DMS 273 (cell line): ENCODE measurements at regions not wholly inside any gene's neighbourhood (a gene's known extent, or its start where the extent isn't known, plus 50 kb on each side); places are given as distances from the start of the nearest gene placed in this dataset.

Experiments
- DNase-seq: peaks from one replicate; lab custom pipeline; 2025; ENCODE audit not compliant: unreplicated experiment; lab: John Stamatoyannopoulos, UW

DNA sequence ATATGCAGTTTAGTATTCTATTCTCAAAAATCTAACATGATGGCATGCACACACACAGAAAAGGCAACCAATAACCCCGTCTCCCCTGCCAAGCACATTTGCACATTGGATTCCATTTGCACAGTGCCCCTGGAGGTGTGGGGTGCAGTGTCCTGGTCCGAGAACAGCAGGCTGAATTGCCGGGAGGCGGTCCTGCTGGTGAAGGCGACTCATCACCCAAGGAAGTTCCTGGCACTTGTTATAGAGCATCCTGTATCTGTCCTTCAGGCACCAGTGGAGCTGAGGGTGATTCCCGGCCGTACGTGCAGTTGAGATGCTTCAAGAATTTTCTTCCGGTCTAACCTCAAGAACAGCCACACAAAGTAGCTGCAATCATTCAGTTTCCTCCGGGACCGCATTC, 73.0 kb upstream of the RAB12 start:
- no peak for DNase-seq

DNA sequence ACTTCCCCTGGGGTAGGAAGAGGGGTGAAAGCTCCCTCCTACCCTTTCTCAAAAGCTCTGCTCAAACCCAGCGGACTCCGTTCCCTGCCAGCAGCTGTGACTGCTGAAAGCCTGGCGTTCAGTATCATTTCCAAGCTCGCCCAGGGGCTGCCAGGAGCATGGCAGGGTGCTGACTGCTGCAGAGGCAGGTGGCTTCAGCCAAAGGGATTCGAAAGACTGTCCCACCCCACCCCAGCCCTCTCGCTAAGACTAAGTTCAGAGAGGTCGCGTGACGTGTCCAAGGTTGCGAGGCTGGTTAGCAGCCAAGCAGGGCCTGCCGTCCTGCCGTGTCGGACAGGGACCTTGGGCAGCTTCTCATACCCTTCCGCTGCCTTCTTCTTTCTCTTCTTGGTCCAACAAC, 72.3 kb upstream of the RAB12 start:
- DNase-seq = no peak

DNA sequence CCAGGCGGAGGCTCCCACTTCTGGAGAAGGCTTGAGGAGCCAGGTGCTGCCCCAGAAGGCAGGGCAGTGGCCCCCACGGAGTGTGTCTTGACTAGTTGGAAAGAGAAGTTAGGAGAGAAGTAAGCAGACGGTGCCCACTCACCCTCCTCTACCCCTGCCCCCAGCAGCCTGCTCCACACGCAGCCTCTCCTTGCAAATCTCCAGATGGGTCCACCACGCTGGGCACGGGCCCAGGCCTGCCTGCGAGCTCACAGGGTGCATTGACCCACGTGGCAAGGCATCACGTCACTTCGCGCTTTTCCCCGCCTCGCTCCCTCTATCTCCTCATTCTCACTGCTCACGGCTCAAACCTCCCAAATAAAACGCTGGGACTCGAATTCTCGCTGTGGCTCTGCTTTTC, 71.8 kb upstream of the RAB12 start:
- DNase-seq = peak; percentile 37

DNA sequence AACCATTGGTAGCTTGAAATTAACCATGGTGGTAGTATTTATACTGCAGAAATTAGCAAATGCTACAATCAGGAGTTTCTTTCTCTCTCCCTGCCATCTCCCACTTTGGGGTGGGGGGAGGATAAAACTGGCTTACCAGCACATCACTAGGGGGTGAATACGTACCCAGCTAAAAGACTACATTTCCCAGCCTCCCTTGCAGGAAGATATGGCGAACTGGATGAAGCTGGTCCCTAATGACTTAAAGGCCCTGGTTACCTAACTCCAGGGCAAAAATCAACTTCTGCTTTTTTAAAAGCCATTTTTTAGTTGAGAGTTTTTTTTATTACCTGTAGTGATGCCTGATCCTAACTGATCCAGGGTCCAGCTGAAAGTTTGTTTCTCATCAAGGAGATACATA, 70.3 kb upstream of the RAB12 start:
- no peak for DNase-seq

- DNase-seq = no peak
These were observed 62.6 kb upstream of the RAB12 start for GRCh38 chr18:8546677-8547076.

- no peak for DNase-seq
These were observed 61.1 kb upstream of the RAB12 start for GRCh38 chr18:8548186-8548585.

DNA sequence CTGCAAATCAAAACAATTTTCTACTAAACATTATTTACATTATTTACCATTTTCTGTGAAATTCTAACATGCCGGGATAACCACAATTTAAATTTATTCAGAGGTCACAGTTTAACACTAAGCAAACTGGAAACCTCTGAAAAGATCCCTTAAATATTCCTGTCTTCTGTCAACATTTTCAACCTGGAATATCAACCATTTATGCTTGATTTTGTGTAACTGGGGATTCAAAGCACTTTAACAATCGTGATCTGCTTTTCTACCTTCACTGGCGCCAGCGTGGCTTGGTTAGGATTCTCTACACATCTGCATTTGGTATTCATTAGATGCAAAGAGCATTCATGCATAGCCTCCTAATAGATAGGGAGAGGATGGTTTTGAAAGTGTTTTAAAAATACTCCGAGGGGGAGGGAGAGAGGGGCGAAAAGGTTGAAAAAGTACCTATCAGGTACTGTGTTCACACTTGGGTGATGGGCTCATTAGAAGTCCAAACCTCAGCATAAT, 59.9 kb upstream of the RAB12 start:
- no peak for DNase-seq

GRCh38 chr18:8552151-8552550, 57.1 kb upstream of the RAB12 start:
- no peak for DNase-seq

- DNase-seq = no peak
These were observed 54.9 kb upstream of the RAB12 start for GRCh38 chr18:8554354-8554753.

DNA sequence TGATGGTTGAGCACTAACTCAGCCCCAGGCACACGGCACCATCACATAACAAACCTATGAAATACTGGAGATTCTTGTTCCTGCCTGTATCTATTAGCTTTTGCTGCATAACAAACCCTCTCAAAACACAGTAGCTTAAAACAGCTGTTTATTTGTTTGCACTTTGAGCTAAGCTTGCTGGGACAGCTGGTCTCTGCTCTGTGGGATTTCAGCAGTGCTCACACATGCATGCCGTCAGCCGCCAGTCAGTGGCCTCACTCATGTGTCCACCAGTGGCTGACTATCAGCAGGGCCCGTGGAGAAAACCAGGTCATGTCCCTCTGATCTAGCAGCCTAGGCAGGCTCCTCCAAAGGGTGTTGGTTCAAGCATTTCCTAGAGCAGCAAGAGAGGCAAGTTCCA, 52.8 kb upstream of the RAB12 start:
- DNase-seq = no peak
